ENCODE measurements at regions not wholly inside any gene's neighbourhood (a gene's known extent, or its start where the extent isn't known, plus 50 kb on each side); places are given as distances from the start of the nearest gene placed in this dataset.

DNA sequence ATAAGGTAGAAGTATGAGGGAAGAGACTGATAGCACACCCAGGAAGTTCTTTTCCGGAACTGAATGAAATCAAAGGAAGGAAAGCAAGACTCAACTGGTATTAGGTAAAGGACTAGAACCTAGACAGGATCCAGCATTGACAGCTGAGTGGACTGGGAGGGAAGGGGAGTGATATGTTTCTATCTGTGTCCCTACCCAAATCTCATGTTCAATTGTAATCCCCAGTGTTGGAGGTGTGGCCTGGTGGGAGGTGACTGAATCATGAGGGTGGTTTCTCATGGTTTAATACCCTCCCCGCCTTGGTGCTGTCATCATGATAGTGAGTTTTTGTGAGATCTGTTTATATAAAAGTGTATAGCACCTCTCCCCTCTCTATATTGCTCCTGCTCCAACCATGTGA, 415.9 kb upstream of the KCNMB2 start:
- Histone ChIP-seq H3K36me3 (no peaks in the 10 kb centered on the region), H3K9me3 (no peaks in the 10 kb centered on the region), H3K27me3 (no peaks in the 10 kb centered on the region), H3K27ac (peak overlapping the region; percentile 43 to 69 (median 62)), H3K4me3 (no peak overlapping the region), H3K4me1 (peaks cover 0 to 7% (median 0%) of the 10 kb centered on the region in 3 donors)
- no peak for DNase-seq
- no peak for TF ChIP-seq CTCF (IDR thresholded peaks at IDR 0.05)
- intact Hi-C loops (cut with DNase I), result no loop called here
- WGBS, 2 donors, result 42 to 85% methylated on average over 1 to 2 of the region's 2 CpGs

GRCh38 chr3:178126686-178127085, 409.6 kb upstream of the KCNMB2 start:
- Histone ChIP-seq H3K4me3 (no peak overlapping the region), H3K9me3 (no peaks in the 10 kb centered on the region), H3K4me1 (no peaks in the 10 kb centered on the region), H3K27me3 (no peaks in the 10 kb centered on the region), H3K36me3 (no peaks in the 10 kb centered on the region), H3K27ac (no peak overlapping the region)
- no peak for DNase-seq
- TF ChIP-seq POLR2A (IDR thresholded peaks at IDR 0.05) (no peak), CTCF (IDR thresholded peaks at IDR 0.05) (no peak)
- 45 to 75% methylated on average over 1 of the region's 1 CpG for WGBS, 2 donors
- intact Hi-C loops (cut with DNase I), result no loop called here

DNA sequence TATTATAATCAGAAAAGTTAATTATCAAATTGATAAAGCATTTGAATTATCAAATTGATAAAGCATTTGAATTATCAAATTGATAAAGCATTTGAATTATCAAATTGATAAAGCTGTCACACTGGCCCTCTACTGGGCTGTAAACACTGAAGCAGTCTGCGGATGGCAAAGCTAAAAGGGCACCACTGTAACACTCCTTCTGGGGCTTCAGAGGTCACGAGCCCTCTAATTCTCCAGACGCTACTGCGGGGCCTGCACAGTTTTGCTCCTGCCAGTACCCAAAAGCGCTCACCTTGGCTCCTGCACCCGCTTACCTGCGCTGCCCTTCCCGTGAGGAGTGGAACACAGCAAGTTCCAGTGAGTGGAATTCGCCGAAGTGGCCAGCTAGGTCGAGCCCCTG, 409.0 kb upstream of the KCNMB2 start:
- no peak overlapping the region for H3K27ac ChIP-seq
- H3K4me3 ChIP-seq, result no peak overlapping the region
- DNase-seq, result no peak
- H3K9me3 ChIP-seq, result no peaks in the 10 kb centered on the region
- H3K36me3 ChIP-seq, result no peaks in the 10 kb centered on the region
- no peaks in the 10 kb centered on the region for H3K4me1 ChIP-seq
- 90 to 91% methylated on average over 11 of the region's 11 CpGs for WGBS, 2 donors
- no peak for TF ChIP-seq CTCF (IDR thresholded peaks at IDR 0.05)
- TF ChIP-seq POLR2A (IDR thresholded peaks at IDR 0.05), result no peak
- H3K27me3 ChIP-seq, result no peaks in the 10 kb centered on the region
- intact Hi-C loops (cut with DNase I), result no loop called here

DNA sequence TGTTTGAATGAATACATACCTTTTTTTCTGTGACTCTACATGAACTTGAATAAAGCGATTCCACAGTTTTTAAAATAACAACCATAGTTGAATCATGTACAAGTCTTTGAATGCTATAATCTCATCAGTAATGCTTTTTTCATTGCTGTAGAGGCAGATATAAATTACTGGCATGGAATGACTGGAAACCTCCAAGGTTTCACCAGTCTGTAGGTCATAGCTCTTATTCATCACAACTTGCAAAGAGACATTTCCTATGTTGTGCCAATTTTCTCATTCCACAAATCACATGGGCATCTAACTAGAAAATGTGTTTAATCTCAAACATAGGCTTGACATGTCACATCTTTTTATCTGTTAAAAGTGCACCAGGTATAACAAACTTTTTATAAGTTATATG, 407.1 kb upstream of the KCNMB2 start:
- H3K36me3 ChIP-seq, result no peaks in the 10 kb centered on the region
- WGBS, 2 donors, result 91 to 95% methylated on average over 1 of the region's 1 CpG
- no peaks in the 10 kb centered on the region for H3K27me3 ChIP-seq
- TF ChIP-seq POLR2A (IDR thresholded peaks at IDR 0.05), result no peak
- no peak for TF ChIP-seq CTCF (IDR thresholded peaks at IDR 0.05)
- H3K4me1 ChIP-seq, result no peaks in the 10 kb centered on the region
- H3K9me3 ChIP-seq, result no peaks in the 10 kb centered on the region
- DNase-seq, result no peak
- intact Hi-C loops (cut with DNase I), result no loop called here
- H3K4me3 ChIP-seq, result no peak overlapping the region
- no peak overlapping the region for H3K27ac ChIP-seq

- WGBS, 2 donors, result 51 to 66% methylated on average over 2 of the region's 2 CpGs
- Histone ChIP-seq H3K4me3 (no peak overlapping the region), H3K27me3 (no peaks in the 10 kb centered on the region), H3K36me3 (no peaks in the 10 kb centered on the region), H3K4me1 (no peaks in the 10 kb centered on the region), H3K9me3 (no peaks in the 10 kb centered on the region), H3K27ac (no peak overlapping the region)
- intact Hi-C loops (cut with DNase I), result no loop called here
- DNase-seq, result no peak
- TF ChIP-seq POLR2A (IDR thresholded peaks at IDR 0.05) (no peak), CTCF (IDR thresholded peaks at IDR 0.05) (no peak)
These were observed 404.4 kb upstream of the KCNMB2 start for GRCh38 chr3:178131801-178132200.
